Upper lobe of left lung (tissue), 4 donors: ENCODE measurements at regions not wholly inside any gene's neighbourhood (a gene's known extent, or its start where the extent isn't known, plus 50 kb on each side); places are given as distances from the start of the nearest gene placed in this dataset.

Experiments
- POLR2A ChIP-seq, 4 donors: fragments of 450-650 bp; IDR thresholded peaks; one replicate each; pipeline ENCODE4 v1.5.1; 2016 to 2017; ENCODE audit warnings: antibody characterized with exemption in 4 of 4, mild to moderate bottlenecking in 2 of 4
- TF ChIP-seq, protein P1 (sequence below), 6 experiments: fragments of 450-650 bp in 4 of 6; fragments of 200-600 bp in 2 of 6; sonication (generic) in 2 of 6; IDR thresholded peaks; one replicate each; pipeline ENCODE4 v1.5.1; 2016 to 2019; ENCODE audit warnings: antibody characterized with exemption in 6 of 6

DNA sequence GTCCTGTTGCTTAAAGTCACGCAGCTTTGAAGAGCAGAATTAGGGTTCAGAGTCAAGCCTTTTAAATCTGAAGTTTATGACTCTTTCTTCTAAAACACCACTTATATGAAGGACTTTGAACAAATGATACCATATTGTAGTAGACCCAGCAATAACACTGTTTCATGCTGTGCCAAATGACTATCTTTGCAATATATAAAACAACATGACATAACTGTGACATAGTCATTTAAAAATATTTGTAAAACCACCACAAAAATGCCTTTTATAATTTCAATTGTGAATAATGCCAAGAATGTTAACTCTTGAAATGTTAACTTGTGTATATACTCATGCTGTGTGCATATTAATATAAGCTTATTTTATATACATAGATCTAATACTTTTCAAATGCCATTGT, 452.1 kb upstream of the NEGR1 start:
- TF ChIP-seq, protein P1, sequence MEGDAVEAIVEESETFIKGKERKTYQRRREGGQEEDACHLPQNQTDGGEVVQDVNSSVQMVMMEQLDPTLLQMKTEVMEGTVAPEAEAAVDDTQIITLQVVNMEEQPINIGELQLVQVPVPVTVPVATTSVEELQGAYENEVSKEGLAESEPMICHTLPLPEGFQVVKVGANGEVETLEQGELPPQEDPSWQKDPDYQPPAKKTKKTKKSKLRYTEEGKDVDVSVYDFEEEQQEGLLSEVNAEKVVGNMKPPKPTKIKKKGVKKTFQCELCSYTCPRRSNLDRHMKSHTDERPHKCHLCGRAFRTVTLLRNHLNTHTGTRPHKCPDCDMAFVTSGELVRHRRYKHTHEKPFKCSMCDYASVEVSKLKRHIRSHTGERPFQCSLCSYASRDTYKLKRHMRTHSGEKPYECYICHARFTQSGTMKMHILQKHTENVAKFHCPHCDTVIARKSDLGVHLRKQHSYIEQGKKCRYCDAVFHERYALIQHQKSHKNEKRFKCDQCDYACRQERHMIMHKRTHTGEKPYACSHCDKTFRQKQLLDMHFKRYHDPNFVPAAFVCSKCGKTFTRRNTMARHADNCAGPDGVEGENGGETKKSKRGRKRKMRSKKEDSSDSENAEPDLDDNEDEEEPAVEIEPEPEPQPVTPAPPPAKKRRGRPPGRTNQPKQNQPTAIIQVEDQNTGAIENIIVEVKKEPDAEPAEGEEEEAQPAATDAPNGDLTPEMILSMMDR (IDR thresholded peaks at IDR 0.05) = no peak
- TF ChIP-seq POLR2A (IDR thresholded peaks at IDR 0.05) = no peak
